ENCODE measurements at regions not wholly inside any gene's neighbourhood (a gene's known extent, or its start where the extent isn't known, plus 50 kb on each side); places are given as distances from the start of the nearest gene placed in this dataset.

DNA sequence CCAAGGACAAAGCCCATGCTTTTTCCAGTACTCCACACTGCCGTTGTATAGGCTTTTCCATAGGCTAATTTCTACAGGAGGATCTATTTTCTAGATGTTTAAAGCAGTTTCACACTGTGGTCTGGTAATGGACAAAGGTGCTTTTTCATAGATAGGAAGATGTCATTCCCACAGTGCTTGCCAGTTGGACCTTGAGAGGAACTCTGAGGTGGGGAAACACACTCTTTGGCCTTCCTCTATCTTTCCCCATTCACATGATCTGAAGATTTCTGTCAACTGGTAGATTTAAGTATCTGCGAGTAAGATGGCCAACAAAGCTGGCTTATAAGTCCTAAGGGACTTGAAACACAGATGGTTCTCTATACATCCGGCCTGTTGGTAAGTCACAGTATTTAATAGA lies 477.3 kb downstream of the UTRN start:
- Histone ChIP-seq H3K36me3 (ENCODE audit: insufficient read depth) (no peaks in the 10 kb centered on the region), H3K79me2 (replicated peaks; ENCODE audit: insufficient read depth) (no peaks in the 10 kb centered on the region), H3F3A (replicated peaks; ENCODE audit: low read depth) (no peaks in the 10 kb centered on the region), H3K4me3 (no peak overlapping the region), H3K27ac (ENCODE audit: low read depth) (no peak overlapping the region), H3K4me1 (ENCODE audit: insufficient read depth) (no peaks in the 10 kb centered on the region), H3K27me3 (ENCODE audit: insufficient read depth) (no peaks in the 10 kb centered on the region), H3K4me2 (no peak overlapping the region), H3K9me2 (ENCODE audit: insufficient read depth) (no peaks in the 10 kb centered on the region), H2AFZ (no peak overlapping the region), H4K20me1 (replicated peaks; ENCODE audit: insufficient read depth) (no peaks in the 10 kb centered on the region)
- no peaks in the 10 kb centered on the region for H3K27me3 Mint-ChIP-seq (ENCODE audit: insufficient read depth, low read depth, poor library complexity)
- no peaks in the 10 kb centered on the region for H3K36me3 Mint-ChIP-seq (ENCODE audit: low read depth)
- H3K9me3 Mint-ChIP-seq: no peaks in the 10 kb centered on the region; the same call in 2 of the 3 replicates
- no peak for DNase-seq (ENCODE audit: low spot score)
- no peaks in the 10 kb centered on the region for H3K4me1 Mint-ChIP-seq
- H3K4me3 Mint-ChIP-seq: no peak overlapping the region
- no peak overlapping the region for H3K27ac Mint-ChIP-seq
- no peak for ATAC-seq
- TF ChIP-seq CREB1 (CRISPR knock-in tag; IDR thresholded peaks at IDR 0.05; ENCODE audit: low read depth) (no peak), STAT1 (IDR thresholded peaks at IDR 0.05; ENCODE audit: unreplicated experiment) (no peak), POLR2AphosphoS5 (IDR thresholded peaks at IDR 0.05; ENCODE audit: low read depth) (no peak), REST (IDR thresholded peaks at IDR 0.05; ENCODE audit: unreplicated experiment) (no peak), JUNB (IDR thresholded peaks at IDR 0.05; ENCODE audit: unreplicated experiment) (no peak), EZH2 (IDR thresholded peaks at IDR 0.05; ENCODE audit: low read depth, unreplicated experiment) (no peak), NANOG (IDR thresholded peaks at IDR 0.05; ENCODE audit: borderline replicate concordance) (no peak), ZNF331 (CRISPR knock-in tag; IDR thresholded peaks at IDR 0.05; ENCODE audit: low read depth) (no peak), ZNF114 (CRISPR knock-in tag; IDR thresholded peaks at IDR 0.05) (no peak), EZH2phosphoT487 (IDR thresholded peaks at IDR 0.05; ENCODE audit: unreplicated experiment) (no peak), ZNF462 (CRISPR knock-in tag; IDR thresholded peaks at IDR 0.05) (no peak), CTCF (conservative IDR thresholded peaks at IDR 0.05; ENCODE audit: low read depth in 2 of 2) (no peak)
- TF ChIP-seq, protein P1, sequence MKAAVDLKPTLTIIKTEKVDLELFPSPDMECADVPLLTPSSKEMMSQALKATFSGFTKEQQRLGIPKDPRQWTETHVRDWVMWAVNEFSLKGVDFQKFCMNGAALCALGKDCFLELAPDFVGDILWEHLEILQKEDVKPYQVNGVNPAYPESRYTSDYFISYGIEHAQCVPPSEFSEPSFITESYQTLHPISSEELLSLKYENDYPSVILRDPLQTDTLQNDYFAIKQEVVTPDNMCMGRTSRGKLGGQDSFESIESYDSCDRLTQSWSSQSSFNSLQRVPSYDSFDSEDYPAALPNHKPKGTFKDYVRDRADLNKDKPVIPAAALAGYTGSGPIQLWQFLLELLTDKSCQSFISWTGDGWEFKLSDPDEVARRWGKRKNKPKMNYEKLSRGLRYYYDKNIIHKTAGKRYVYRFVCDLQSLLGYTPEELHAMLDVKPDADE (IDR thresholded peaks at IDR 0.05): no peak

All from GM23338 (cell line).